Transverse colon (tissue), 3 donors: ENCODE measurements at regions not wholly inside any gene's neighbourhood (a gene's known extent, or its start where the extent isn't known, plus 50 kb on each side); places are given as distances from the start of the nearest gene placed in this dataset.

Source experiments
- CTCF ChIP-seq, 5 experiments: fragments of 200-600 bp in 3 of 5; fragments of 450-650 bp in 2 of 5; sonication (generic) in 3 of 5; IDR thresholded peaks; 1 replicate in 2 of 5; 2 replicates in 3 of 5; pipeline ENCODE4 v1.5.1; 2016 to 2017; ENCODE audit warnings: antibody characterized with exemption in 5 of 5, inconsistent platforms in 3 of 5, mild to moderate bottlenecking in 2 of 5, moderate library complexity in 1 of 5
- EP300 ChIP-seq: sonication (generic); formaldehyde crosslinking; IDR thresholded peaks from one replicate; pipeline ENCODE4 v1.6.1; 2017; ENCODE audit warnings: antibody characterized with exemption, low read depth
- POLR2A ChIP-seq: fragments of 450-650 bp; IDR thresholded peaks from one replicate; pipeline ENCODE4 v1.6.1; 2016; ENCODE audit warnings: antibody characterized with exemption, mild to moderate bottlenecking, moderate library complexity

GRCh38 chr14:86796221-86797074, 1196.5 kb downstream of the GALC start:
- TF ChIP-seq EP300 (no peak), CTCF (IDR thresholded peaks at IDR 0.05) (no peak), POLR2A (no peak)
